ENCODE measurements at regions not wholly inside any gene's neighbourhood (a gene's known extent, or its start where the extent isn't known, plus 50 kb on each side); places are given as distances from the start of the nearest gene placed in this dataset.

- TF ChIP-seq, protein P1, sequence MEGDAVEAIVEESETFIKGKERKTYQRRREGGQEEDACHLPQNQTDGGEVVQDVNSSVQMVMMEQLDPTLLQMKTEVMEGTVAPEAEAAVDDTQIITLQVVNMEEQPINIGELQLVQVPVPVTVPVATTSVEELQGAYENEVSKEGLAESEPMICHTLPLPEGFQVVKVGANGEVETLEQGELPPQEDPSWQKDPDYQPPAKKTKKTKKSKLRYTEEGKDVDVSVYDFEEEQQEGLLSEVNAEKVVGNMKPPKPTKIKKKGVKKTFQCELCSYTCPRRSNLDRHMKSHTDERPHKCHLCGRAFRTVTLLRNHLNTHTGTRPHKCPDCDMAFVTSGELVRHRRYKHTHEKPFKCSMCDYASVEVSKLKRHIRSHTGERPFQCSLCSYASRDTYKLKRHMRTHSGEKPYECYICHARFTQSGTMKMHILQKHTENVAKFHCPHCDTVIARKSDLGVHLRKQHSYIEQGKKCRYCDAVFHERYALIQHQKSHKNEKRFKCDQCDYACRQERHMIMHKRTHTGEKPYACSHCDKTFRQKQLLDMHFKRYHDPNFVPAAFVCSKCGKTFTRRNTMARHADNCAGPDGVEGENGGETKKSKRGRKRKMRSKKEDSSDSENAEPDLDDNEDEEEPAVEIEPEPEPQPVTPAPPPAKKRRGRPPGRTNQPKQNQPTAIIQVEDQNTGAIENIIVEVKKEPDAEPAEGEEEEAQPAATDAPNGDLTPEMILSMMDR (IDR thresholded peaks at IDR 0.05): no peak
- Mint-ChIP-seq H3K36me3 (ENCODE audit: low read depth) (no peaks in the 10 kb centered on the region), H3K9me3 (no peaks in the 10 kb centered on the region), H3K4me3 (no peak overlapping the region), H3K27me3 (no peaks in the 10 kb centered on the region), H3K4me1 (ENCODE audit: low read depth) (no peaks in the 10 kb centered on the region), H3K27ac (no peak overlapping the region)
- ChIA-PET CTCF (no interaction called here), POLR2A (no interaction called here)
- Histone ChIP-seq H3K27me3 (ENCODE audit: control insufficient read depth in 1 of 2, insufficient read depth in 2 of 2, low read length in 2 of 2) (no peaks in the 10 kb centered on the region), H3K4me3 (ENCODE audit: low read length) (no peak overlapping the region), H3K36me3 (ENCODE audit: insufficient read depth, low read length) (no peaks in the 10 kb centered on the region), H3K27ac (ENCODE audit: low read depth in 1 of 2, low read length in 2 of 2) (no peak overlapping the region), H3K9me3 (ENCODE audit: control insufficient read depth in 1 of 2, insufficient read depth in 1 of 2, low read length in 2 of 2) (no peaks in the 10 kb centered on the region), H3K4me1 (ENCODE audit: insufficient read depth, low read length) (no peaks in the 10 kb centered on the region)
- ATAC-seq (ENCODE audit: poor library complexity) (no peak), DNase-seq (no peak)
- intact Hi-C loops (cut with DNase I, micrococcal nuclease): no loop called here
Observed at GRCh38 chr2:183250061-183250460, 125.8 kb downstream of the NUP35 start.

GRCh38 chr2:183250472-183250871 is 126.2 kb downstream of the NUP35 start:
- Histone ChIP-seq H3K27ac (ENCODE audit: low read depth in 1 of 2, low read length in 2 of 2) (no peak overlapping the region), H3K27me3 (ENCODE audit: control insufficient read depth in 1 of 2, insufficient read depth in 2 of 2, low read length in 2 of 2) (no peaks in the 10 kb centered on the region), H3K4me1 (ENCODE audit: insufficient read depth, low read length) (no peaks in the 10 kb centered on the region), H3K9me3 (ENCODE audit: control insufficient read depth in 1 of 2, insufficient read depth in 1 of 2, low read length in 2 of 2) (no peaks in the 10 kb centered on the region), H3K36me3 (ENCODE audit: insufficient read depth, low read length) (no peaks in the 10 kb centered on the region), H3K4me3 (ENCODE audit: low read length) (no peak overlapping the region)
- ChIA-PET POLR2A (no interaction called here), CTCF (no interaction called here)
- DNase-seq (no peak), ATAC-seq (ENCODE audit: poor library complexity) (no peak)
- no peaks in the 10 kb centered on the region for H3K36me3 Mint-ChIP-seq (ENCODE audit: low read depth)
- TF ChIP-seq, protein P1 (IDR thresholded peaks at IDR 0.05): no peak
- intact Hi-C loops (cut with DNase I, micrococcal nuclease): no loop called here
- no peaks in the 10 kb centered on the region for H3K9me3 Mint-ChIP-seq
- H3K27me3 Mint-ChIP-seq: no peaks in the 10 kb centered on the region
- no peaks in the 10 kb centered on the region for H3K4me1 Mint-ChIP-seq (ENCODE audit: low read depth)
- no peak overlapping the region for H3K27ac Mint-ChIP-seq
- H3K4me3 Mint-ChIP-seq: no peak overlapping the region

- no peak overlapping the region for H3K4me3 Mint-ChIP-seq
- no peaks in the 10 kb centered on the region for H3K27me3 ChIP-seq (ENCODE audit: control insufficient read depth in 1 of 2, insufficient read depth in 2 of 2, low read length in 2 of 2)
- H3K4me1 Mint-ChIP-seq (ENCODE audit: low read depth): no peaks in the 10 kb centered on the region
- H3K4me3 ChIP-seq (ENCODE audit: low read length): no peak overlapping the region
- no peak overlapping the region for H3K27ac Mint-ChIP-seq
- TF ChIP-seq, protein P1 (IDR thresholded peaks at IDR 0.05): no peak
- H3K36me3 ChIP-seq (ENCODE audit: insufficient read depth, low read length): no peaks in the 10 kb centered on the region
- DNase-seq (no peak), ATAC-seq (ENCODE audit: poor library complexity) (no peak)
- H3K27ac ChIP-seq (ENCODE audit: low read depth in 1 of 2, low read length in 2 of 2): no peak overlapping the region
- no peaks in the 10 kb centered on the region for H3K27me3 Mint-ChIP-seq
- H3K9me3 Mint-ChIP-seq: no peaks in the 10 kb centered on the region
- ChIA-PET CTCF (no interaction called here), POLR2A (no interaction called here)
- H3K4me1 ChIP-seq (ENCODE audit: insufficient read depth, low read length): no peaks in the 10 kb centered on the region
- H3K36me3 Mint-ChIP-seq (ENCODE audit: low read depth): no peaks in the 10 kb centered on the region
- no peaks in the 10 kb centered on the region for H3K9me3 ChIP-seq (ENCODE audit: control insufficient read depth in 1 of 2, insufficient read depth in 1 of 2, low read length in 2 of 2)
- intact Hi-C loops (cut with DNase I, micrococcal nuclease): no loop called here
Observed at GRCh38 chr2:183253441-183254130, 129.3 kb downstream of the NUP35 start.
